Ammon's horn (tissue), 1 donor: ENCODE measurements at regions not wholly inside any gene's neighbourhood (a gene's known extent, or its start where the extent isn't known, plus 50 kb on each side); places are given as distances from the start of the nearest gene placed in this dataset.
"Not testable (repeated sequence)": the region's sequence is repeated elsewhere in the genome, so short reads cannot be mapped to it uniquely, and the experiment has no call there.

ENCODE experiments used
- DNase-seq: peaks from one replicate; pipeline ENCODE4 v3.0.0-alpha.2; 2016; ENCODE audit warnings: low spot score

DNA sequence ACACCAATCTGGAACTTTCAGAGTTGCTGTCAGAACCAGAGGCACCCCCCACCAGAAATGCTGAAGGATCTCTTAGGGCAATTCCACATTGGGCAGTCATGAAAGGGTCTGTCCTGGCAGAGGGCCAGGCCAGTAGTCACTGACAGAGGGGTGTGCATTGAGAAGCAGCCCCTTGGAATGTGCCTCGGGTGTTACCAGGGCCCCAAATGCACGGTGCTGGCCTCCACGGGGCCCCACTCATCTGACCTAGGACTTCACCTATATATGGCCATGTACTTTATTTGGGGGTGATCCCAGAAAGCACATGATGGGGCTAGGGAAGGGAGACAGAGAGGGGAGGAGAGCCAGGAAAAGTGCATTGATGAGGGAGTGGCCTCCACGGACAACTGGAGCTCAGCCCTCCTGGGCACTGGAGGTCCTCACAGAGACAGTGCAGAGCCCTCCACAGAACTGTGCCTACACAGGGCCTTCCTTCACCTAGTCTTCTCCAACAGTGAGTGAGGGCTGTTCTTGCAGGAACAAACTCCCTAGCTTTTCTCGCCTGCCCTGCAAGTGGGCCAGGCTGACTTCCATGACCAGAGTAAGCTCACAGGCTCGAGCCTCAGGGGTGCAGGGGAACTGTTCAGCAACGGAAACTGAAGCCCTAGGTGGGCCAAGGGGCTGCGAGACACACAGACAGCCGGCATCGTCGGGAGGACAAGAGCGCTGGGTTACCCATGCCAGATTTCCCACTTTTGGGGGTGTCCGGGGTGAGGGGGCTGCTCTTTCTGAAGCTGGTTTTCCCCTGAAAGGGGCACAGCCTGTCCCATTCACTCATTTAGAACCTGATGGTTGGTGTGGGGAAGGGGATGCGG, 136.2 kb downstream of the HMX1 start:
- DNase-seq: no peak

DNA sequence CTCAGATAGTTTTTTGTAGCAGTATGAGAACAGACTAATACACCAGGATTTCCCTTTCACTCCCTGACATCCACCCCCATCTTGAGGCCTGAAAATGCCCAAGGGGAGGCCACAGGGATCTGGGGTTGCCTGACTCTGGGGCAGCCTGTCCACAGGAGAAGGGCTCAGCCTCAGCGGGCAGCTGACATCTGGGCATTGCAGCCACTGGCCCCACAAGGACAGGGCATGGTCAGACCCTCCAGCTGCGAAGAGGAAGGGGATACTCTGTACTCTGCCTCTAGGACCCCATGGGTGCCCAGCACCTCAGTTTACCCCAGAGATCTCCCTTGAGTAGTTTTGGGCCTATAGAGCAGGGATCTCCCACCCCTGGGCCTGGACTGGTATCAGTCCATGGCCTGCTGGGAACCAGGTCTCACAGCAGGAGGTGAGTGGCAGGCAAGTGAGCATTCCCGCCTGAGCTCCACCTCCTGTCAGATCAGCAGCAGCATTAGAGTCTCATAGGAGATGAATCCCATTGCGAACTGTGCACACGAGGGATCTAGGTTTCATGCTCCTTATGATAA, 138.9 kb downstream of the HMX1 start:
- no peak for DNase-seq

DNA sequence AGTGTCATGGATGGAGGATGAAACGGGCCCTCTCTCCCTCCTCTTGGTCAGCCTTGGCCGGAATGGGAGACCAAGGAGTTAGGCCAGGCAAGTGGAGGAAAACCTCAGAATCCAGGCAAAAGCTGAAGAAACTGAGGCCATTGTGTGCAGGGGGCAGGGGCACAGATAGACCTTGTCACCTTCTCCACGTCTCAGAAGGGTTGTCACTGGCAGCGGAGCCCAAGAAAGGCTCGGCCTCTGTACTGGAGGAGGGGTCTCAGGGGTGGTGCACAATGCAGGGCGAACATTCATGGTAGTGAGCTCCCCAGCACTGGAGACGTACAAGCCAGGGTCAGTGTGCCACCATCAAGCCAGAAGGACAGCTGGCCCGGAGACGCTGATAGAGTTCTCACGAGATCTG, 139.5 kb downstream of the CPZ start:
- DNase-seq: no peak

DNA sequence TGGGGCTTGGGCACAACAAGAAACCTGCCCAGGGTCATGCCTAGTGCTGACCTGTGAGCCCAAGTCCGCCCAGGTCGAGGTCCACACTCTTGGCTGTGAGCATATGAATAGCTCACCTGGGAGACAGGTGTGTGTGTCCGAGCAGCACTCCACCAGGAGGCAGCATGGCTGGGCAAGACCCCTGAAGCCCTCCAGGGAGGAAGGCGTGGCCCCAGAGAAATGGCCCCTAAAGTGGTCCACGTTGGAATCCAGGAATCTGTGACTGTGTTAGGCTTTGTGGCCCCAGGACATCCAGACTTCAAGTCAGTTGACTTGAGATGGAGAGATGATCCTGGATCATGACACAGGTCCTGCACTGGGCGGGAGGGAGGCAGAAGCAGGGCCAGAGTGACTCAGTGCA, 138.8 kb downstream of the CPZ start:
- DNase-seq: no peak

DNA sequence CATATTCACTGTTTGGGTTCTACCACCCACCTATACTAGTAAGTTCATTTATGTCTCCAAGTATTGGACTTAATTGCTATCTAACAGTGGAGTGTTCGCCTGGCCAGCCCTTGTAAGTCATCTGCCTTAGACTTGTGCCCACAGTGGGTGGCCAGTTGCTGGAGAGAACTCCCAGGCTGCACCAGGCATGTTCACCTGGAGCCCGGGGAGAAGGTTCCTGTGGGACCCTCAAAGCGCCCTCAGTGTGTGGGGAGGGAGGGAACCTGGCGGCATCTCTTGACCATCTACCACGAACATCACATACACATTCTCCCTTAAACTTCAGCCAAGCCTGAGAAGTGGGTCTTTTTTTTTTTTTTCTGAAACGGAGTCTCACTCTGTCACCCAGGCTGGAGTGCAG, 138.1 kb downstream of the CPZ start:
- no peak for DNase-seq

DNA sequence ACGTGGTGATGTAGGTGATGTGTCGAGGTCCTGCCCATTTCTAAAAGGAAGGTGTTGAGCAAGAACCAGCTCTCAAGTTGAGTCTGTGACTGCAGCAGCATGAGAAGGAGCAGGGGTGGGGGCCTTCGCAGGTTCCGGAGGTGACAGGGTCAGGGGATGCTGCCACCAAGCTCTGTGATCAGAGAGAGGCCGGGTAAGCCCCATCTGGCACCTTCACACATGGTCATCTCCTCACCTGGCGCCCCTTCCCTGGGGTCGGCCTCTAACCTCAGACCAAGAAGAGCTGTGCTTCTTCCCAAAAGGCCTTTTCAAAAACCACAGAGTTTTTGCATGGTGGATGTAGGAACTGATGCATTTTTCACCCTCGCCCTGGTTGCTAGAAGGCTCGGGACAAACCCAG, 137.6 kb downstream of the CPZ start:
- DNase-seq: no peak

DNA sequence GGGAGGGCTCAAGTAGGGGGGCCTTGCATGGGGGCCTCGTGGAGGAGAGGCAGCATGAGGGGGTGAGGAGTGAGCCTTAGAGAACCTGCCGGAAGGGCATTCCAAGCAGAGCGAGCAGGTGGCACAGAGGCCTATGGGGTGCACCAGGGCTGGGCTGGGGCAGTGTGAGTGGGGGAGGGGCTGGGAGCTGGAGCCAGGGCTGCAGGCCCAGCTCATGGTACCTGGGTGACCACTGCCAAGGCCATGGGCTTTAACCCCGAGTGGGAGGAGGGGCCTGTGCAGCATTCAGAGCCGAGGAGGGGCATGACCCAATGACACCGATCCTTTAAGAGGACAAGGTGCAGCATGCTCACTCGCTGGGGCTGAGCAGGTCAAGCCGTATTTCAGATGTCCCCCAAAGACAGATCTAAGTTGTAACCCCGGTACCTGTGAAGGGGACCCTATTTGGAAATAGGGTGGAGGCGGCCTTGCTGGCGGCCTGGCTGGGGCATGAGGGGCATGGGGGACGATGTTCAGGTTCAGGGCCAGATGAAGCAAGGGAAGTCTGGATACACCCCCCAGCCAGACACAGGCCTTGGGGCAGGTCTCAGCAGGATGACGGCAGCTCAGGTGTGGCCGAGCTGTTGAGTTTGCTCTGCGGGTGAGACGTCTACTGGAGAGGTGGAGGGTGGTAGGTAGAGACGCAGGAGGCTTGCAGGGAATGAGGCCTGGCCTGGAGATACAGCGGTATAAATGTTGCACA, 137.0 kb downstream of the CPZ start:
- DNase-seq: no peak

DNA sequence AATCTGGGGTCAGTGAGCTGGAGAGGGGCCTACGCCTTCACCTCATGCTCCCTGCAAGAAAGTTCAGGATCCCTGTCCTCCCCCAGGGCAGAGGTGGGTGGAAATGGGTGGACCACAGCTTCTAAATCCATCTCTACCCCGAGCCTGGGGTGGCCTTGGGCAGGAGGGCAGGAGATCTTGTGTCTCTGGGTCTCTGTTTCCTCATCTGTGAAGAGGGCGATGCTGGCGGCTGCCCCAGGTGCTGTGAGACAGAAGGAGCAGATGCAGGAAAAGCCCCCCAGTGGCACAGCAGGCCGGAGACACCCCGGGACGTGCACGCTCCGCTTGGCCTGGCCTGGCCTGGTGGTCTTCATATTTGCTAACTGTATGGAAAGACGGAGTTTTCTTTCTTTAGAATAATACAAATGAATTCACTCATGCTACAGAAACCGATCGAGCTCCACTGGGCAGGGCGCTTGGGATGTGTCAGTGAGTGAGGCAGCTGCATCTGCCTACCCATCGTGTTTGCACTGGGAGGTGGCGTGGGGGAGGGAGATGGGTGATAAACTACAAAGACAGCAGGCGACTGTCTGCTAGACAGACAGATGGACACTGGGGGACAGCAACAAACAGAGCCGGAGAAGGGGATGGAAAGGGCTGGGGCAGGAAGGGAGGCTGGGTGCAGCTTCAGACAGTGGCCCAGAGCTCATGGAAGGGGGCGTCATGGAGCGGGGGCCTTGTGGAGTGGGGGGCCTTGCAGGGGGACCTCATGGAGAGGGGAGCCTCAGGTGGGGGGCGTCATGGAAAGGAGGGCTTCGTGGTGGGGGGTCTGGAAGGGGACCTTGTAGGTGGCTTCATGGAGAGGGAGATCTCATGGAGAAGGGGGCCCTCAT, 136.2 kb downstream of the CPZ start:
- DNase-seq: no peak

DNA sequence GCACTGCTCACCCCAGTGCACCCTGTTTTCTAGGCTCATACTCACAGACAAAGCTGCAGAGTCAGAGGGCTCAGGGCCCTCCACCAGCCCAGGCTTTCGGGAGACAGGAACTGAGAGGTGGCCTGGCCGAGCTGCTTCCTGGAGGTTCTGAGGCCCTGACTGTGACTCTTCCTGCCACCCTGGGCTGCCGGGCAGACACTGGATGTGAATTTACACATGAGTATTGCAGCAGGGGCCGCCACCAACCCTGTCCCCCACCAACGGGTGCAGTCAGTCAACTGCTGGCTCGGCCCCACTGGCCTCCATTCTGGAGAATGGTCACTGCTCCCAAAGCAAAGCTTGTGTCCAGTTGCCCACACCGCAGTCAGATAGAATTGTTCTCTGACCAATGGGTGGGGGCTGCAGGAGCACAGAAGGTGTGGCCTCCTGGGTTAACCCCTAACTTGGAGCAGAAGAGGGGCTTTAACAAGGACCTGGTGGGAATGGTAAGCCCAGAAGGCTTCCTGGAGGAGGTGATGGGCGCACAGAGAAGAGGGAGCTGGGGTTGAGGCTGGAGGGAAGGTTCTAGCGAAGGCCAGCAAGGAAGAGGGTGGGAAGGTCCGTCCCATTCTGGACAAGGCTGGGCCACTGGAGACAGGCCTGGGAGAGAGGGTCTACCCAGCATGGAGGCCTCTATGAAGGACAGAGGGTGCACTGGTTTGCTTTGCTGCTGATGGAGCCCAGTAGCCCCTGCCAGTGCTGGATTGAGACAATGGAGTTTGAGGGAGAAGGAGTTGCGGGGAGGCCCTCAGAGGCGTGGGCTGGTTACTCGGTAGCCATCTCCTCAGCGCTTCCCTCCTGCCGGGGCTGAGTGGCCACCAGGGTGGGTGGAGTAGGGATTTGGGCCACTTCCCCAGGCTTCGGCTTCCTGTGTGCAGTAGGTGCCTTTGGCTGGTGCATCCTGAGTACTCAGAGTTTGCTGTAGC, 135.3 kb downstream of the CPZ start:
- DNase-seq: no peak

DNA sequence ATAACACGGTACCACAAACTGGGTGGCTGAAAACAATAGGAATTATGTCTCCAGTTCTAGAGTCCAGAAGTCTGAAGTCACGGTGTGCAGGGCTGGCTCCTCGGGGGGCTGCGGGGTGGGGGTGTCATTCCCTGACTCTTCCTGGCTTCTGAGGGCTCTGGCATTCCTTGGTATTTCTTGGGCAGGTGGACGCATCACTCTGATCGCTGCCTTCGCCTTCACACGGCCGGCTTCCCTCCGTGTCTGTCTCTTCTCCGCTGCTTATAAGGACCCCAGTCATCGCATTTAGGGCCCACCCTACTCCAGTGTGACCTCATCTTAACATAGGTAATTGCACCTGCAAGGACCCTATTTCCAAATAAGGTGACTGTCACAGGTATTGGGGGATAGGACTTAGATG, 134.6 kb downstream of the CPZ start:
- no peak for DNase-seq

DNA sequence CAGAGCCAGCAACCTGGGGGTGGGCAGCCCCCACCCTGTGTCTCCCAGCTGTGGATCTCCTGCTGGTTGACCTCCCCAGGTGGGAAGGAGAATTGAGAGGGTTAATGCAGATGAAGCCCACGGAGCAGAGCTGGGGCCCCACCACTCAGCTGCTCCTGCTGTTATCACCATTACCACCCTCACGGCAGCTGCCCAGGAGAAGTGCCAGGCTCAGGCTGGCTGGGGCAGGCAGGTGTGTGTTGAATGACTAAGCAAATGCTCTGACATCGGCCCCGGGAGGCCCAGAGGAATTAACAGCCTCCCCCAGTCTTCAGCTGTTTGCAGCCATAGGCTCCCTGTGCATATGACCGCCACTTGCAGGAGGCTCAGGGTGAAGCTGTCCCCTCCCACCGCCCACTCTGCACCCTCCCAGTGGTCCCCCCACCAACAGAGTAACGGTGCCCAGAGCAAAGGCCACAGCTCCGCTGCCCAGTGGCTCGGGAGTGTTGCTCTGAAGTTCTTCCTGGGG, 133.8 kb downstream of the CPZ start:
- no peak for DNase-seq

DNA sequence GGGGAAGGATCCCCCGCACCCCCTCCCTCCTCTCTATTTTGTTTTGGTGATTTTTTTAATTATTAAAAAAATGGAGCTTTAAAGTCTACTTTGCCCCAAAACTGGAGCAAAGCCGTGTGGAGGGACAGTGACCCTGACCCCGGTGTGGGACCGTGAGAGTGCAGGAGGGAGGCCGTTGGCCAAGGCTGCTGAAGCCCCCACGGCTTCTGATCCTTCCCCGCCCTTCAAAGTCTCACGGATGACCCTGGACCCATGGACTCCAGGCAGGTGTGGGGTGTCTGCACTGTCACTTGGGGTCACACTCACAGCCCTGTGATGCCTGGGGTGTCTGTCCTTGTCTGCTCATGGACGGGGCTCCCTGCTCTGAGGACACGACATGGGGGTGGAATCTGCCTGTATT, 133.3 kb downstream of the CPZ start:
- no peak for DNase-seq

DNA sequence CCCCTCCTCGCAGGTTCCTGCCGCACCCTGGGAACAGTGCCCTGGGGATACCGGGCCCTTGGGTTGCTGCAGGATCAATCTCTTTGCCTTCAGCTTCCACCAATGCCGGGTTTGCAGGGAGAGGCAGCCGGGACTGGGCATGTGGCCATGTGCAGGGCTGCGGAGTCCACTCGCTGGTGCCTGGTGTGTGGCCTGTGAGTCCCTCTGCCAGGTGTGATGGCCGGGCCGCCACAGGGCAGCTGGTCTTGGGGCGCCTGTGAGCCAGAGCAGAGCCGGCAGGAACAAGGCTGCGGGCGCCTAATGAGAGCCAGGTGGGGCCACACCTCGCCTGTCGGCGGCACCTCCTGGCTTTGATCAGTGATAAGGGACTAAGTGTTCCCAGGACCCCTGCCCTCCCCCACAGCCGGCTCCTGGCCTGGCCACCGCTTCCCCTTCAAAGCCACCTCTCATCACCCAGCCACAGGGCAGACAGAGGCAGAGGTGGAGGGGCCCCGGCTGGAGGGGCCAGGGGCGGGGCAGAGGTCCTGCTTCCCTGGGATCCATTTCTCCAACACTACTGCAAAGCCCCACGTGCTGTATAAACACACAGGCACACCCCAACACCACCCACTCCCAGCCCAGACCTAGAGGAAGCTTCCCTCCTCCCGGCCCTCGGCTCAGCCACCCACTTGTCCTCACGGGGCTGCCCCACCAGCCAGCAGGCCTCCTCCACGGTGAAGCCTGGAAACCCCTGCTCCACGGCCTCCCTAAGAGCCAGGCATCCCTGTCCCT, 132.7 kb downstream of the CPZ start:
- DNase-seq: no peak

DNA sequence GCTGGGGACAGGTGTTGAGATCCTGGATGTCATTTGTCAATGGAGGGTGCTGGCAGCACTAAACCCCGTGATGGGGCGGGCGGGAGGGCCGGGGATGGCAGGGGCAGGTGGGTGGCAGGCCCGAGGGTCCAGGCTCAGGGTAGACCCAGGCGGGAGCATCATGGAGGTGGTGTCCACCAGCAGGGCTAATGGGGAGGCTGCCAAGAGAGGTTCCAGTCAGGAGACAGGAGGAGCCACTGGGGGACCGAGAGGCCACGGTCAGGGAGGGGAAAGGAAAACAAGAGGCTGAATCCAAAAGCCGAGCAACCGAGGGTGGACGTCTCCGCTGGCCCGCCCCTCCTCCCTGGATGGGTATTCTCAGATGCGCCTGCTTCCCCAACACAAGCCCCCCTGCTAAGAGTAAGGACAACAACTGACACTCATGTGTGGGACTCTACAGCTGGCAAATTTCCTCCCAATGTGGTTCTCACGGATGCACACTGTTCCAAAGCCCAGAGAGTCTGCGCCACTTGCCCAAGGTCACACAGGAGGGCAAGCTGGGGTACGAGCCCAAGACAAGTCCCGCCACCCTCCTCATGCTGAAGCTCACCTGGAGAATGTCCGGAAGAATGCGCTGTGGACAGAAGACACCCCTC, 132.0 kb downstream of the CPZ start:
- no peak for DNase-seq

DNA sequence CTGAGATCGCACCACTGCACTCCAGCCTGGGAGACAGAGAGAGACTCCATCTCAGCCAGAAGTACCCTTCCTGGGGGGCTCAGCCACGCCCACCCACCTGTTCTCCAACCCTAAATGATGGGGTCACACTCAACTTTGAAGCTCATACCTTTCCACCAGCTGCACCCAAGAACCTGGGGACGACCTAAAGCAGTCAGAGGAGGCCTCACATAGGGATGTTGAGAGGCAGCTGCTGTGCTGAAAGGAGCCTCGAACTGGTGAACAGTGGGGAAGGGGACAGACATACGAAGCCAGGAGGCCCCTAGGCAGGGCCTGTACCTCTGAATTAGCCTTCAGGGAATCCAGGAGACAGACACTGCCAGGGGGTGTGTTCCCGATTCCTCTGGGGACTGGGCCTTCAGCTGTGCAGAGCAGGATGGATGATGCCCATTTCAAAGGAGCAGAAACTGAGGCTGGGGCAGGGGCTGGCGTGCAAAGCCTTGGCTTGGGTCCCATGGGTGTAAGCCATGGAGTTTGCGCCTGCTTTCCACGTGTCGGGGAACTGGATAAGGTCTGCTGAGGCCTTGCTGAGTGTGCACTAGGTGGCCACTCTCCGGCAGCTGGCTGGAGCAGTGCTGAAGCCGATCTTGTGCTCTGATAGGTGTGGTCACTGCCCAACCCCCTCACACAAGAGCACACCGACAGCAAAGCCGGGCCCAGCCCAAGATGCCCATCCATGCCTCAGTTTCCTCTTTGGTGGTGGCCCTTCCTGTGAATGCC, 130.8 kb downstream of the CPZ start:
- no peak for DNase-seq

DNA sequence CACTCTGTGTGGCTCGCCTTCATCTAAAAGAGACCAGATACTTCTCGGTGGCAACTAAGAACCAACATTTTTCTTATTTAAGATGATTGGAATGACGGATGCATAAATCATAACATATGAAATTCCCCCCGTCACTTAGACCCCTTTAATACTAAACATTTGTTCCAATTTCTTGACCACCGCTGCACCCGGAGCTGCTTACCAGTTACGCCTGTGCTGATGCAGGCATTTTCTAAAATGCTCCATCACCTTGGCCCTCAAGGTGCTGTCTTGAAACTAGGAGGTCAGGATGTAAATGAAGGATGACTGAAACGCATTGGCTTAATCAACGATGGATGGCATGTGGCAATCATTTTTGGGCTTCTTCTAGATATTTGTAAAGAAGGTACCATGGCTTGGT, 130.0 kb downstream of the CPZ start:
- DNase-seq: no peak

DNA sequence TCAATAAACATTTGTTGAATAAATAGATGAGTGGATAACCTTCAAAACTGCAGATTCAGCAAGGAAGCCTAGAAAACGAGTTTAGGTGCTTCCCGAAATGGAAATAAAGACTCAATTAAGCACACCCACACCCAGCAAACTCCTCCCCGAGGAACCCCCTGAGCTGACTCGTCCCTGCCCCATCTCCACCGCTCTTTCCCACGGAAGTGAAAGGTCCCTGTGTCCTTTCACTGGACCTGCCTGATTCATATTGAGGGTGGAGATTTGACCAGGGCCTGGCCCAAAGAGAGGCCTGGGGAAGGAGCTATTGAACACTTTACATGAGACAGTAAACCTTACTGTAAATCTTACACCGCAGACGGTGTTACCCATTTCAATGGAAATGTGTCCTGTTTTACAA, 129.1 kb downstream of the CPZ start:
- no peak for DNase-seq

DNA sequence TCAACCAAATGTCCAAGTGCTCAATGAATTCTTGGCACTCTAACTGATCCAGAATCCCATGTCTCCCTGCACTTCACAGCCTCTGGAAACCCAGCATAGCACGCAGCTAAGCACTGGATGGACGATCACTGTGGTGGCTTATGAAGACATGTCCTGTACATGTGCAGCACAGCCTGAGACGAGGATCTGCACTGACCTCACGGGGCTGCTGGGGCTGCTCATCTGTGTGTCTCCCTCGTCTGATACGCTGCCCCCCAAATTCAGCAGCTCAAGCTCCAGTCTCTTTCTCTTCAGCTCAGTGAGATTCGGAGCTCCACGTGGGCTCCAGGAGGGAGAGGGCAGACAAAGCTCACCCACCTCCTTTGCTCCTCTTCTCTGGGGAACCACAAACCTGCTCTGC, 126.9 kb downstream of the CPZ start:
- no peak for DNase-seq

DNA sequence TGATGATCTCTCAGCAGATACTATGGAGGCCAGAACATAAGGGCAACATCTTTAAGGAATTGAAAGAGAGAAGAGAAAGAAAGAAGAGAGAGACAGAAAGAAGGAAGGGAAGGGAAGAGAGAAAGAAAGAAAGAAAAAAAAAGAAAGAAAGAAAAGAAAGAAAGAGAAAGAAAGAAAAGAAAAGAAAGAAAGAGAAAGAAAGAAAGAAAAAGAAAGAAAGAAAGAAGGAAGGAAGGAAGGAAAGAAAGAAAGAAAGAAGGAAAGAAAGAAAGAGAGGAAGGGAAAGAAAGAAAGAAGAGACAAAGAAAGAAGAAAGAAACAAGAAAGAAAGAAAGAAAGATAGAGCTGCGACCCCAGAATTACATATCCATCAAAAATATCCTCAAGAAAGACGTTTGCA, 124.9 kb downstream of the CPZ start:
- DNase-seq: not testable (repeated sequence)
